Astrocyte of the cerebellum (primary cell): ENCODE measurements at regions not wholly inside any gene's neighbourhood (a gene's known extent, or its start where the extent isn't known, plus 50 kb on each side); places are given as distances from the start of the nearest gene placed in this dataset.
"Not testable (repeated sequence)": the region's sequence is repeated elsewhere in the genome, so short reads cannot be mapped to it uniquely, and the experiment has no call there.

Experiments used
- DNase-seq: peaks from one replicate; pipeline ENCODE4 v3.0.0-alpha.2; 2011; ENCODE audit warnings: low read depth
- H3K4me3 ChIP-seq: 2 replicates; pipeline ENCODE4 v1.5.1; 2011; ENCODE audit warnings: mild to moderate bottlenecking, low read depth, low read length, moderate library complexity
- in situ Hi-C: cut with HindIII; loops from 2 replicates; pipeline ENCODE4 v1.10.0; 2017; ENCODE audit warnings: low sequenced_read_pairs
- TF ChIP-seq, protein P1 (sequence below): IDR thresholded peaks from 2 replicates; pipeline ENCODE4 v1.5.1; 2012; ENCODE audit warnings: low read length, low read depth, moderate library complexity, mild to moderate bottlenecking; ENCODE audit errors: missing control alignments

DNA sequence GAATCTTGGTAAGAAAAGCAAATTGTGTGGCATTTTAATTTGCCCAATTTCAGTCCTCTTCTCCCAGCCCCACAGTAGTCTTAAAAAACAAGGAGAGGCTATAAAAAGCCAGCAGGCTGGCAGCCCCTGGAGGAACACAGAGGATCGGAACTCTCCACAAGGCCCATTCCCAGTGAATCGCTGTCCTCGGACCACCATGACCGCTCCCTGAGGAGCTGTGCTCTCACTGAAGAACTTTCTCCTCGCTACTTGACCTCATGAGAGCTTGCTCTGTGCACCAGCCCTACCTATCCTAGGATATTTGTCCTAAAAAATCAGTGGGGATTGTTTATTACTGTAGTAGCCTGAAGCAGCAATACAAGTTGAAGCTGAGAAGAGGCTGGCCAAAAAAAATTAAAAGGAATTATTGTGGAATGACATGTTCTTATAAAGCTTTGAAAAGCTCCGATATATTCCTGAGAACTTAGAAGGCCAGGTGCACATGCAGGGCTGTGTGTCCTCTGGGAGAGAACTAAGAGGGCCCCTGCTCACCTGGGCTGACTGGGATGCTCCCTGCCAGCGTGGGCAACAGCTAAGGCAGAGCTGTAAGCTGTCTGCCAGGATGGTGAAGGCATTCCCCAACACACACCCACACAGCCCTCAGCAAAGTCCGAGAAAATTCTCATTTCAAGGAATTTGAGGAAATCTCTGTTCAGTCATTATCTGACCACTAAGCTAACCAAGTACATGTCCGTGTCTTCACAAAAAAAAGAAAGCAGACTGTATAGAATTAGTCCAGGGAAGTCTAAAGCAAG lies 148.8 kb upstream of the SFSWAP start:
- in situ Hi-C loops: no loop called here
- no peak overlapping the region for H3K4me3 ChIP-seq
- TF ChIP-seq, protein P1, sequence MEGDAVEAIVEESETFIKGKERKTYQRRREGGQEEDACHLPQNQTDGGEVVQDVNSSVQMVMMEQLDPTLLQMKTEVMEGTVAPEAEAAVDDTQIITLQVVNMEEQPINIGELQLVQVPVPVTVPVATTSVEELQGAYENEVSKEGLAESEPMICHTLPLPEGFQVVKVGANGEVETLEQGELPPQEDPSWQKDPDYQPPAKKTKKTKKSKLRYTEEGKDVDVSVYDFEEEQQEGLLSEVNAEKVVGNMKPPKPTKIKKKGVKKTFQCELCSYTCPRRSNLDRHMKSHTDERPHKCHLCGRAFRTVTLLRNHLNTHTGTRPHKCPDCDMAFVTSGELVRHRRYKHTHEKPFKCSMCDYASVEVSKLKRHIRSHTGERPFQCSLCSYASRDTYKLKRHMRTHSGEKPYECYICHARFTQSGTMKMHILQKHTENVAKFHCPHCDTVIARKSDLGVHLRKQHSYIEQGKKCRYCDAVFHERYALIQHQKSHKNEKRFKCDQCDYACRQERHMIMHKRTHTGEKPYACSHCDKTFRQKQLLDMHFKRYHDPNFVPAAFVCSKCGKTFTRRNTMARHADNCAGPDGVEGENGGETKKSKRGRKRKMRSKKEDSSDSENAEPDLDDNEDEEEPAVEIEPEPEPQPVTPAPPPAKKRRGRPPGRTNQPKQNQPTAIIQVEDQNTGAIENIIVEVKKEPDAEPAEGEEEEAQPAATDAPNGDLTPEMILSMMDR: no peak
- no peak for DNase-seq

DNA sequence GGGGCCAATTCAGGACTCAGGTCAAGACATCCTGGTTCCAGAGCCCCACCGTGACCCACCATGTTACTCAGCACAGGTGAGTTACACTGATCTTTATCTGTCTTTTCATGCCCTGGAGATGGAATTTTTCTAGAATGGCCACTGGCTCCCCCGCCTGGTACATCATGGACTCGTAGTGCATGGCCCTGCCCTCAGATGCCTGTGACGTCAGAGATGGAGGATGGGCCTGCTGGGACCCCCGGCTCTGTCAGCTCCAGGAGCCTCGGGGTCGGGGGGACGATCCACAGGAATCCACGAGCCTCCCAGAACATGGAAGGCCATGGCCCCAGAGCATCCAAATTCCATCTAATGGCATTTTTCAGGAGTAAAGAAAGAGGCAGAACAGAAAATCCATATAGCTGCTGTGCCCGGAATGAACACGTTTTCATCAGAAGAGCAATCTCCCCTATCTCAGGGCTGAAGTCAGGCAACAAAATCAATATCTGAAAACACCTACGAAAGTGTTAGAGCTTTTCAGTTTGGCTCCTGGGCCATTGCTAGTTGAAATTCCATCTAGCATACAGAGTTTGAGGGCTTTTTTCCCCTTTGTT lies 146.7 kb upstream of the SFSWAP start:
- H3K4me3 ChIP-seq, in situ Hi-C loops, DNase-seq: not testable (repeated sequence)

DNA sequence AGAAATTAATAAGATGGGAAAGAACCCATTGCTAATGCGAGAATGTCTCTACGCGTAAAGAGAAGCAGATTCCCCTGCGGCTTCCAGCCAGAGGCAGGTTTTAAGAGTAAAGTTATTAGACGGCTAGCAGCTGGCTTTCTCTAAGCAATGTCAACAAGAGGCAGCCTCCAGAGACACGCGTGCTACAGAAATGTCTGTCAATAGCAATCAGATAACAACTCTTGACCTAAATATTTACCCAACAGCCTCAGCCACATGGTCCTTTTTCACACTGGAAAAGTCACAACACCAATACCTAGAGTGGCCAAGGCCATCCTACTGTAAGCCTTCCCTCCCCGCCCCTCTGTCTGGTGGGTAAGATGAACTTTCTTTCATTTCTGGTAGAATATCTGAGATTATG lies 146.0 kb upstream of the SFSWAP start:
- in situ Hi-C loops: no loop called here
- H3K4me3 ChIP-seq: no peak overlapping the region
- no peak for DNase-seq
- TF ChIP-seq, protein P1: no peak

DNA sequence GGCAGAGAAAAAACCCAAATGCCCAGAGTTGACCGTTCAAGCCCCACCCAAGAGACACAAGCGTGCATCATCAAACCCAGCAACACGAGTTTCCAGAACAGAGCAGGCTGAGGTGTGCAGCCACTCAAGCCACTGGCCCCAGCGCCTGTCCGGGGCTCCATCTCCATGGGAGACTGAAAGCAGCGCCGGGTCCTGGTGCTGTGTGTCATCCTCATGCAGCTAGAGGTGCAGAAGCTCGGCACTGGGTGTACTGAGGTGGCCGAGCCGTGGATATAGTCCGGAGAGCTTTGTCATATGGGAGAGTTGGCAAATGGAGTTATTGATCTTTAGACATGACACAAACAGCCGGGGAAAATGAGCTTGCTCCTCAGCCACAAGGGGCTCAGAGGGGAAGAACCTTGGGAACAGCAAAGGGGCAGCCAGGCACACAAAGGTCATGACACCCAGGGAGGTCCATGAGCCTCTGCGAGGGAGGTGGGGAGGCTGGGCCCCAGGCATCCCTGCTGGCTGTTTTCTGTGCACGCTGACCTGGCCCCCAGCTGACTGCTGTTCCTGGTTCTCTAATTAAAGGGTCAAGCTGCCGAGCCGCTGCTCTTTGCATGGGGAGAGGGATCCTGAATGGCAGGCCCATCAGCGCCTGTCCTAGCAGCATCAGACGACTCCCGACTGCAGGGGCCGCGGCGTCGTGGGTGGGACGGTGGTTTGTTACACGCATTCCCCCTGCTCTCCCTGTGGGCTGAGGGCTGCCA lies 145.4 kb upstream of the SFSWAP start:
- in situ Hi-C loops: no loop called here
- TF ChIP-seq, protein P1: no peak
- DNase-seq: no peak
- no peak overlapping the region for H3K4me3 ChIP-seq

DNA sequence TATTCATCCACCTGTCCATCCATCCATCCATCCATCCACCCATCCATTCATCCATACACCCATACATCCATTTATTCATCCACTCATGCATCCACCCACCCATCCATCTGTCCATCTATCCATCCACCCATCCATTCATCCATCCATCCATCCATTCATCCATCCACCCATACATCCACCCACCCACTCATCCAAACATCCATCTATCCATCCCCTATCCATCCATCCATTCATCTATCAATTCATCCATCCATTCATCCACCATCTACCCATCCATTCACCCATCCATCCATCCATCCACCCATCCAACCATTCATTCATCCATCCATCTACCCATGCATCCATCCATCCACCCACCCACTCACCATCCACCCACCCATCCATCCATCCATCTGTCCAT lies 142.6 kb upstream of the SFSWAP start:
- no peak for DNase-seq
- in situ Hi-C loops: no loop called here

DNA sequence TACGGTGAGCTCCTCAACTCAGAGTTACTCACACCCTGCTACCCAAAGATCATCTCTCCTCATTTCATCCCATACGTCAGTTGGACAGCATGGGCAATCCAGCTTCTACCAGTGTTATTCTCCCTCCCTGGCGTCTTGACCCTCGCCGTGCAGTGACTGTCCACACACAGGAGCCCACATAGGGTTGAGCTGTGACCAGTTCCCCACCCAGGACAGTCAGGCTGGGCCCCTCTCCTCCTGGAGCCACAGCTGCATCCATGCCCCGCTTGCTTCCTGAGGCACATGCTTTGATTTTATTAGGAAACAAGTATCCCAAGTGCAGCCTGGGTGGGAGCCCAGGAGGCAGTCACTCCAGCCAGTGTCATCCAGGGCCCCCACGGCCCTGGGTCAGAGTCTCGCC lies 140.3 kb upstream of the SFSWAP start:
- TF ChIP-seq, protein P1: no peak
- no peak overlapping the region for H3K4me3 ChIP-seq
- no peak for DNase-seq
- in situ Hi-C loops: no loop called here

More for the DNA sequence above, 142.6 kb upstream of the SFSWAP start:
- TF ChIP-seq, protein P1: no peak
- H3K4me3 ChIP-seq: no peak overlapping the region

DNA sequence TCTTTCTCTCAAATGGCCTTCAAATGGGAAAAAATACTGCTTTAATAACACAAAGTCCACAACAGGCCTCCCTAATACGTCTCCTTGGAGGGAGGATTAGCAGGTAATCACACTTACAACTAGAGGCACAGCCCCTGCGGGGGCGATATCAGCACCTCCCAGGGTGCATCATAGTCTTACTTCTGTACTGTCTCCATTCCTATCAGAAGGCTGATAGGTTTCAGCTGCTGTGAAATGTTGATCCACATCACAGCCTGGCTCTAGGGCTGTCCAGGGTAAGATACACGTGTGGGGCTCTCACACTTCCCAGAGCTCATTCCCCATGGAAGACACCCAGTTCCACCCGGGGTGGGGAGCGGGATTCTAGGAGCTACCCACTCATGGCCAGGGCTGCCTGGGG lies 139.1 kb upstream of the SFSWAP start:
- TF ChIP-seq, protein P1: no peak
- H3K4me3 ChIP-seq: no peak overlapping the region
- in situ Hi-C loops: no loop called here
- no peak for DNase-seq
